Left ventricle myocardium inferior (tissue), 1 donor: ENCODE measurements at regions not wholly inside any gene's neighbourhood (a gene's known extent, or its start where the extent isn't known, plus 50 kb on each side); places are given as distances from the start of the nearest gene placed in this dataset.

Experiments used
- DNase-seq: peaks from one replicate; pipeline ENCODE4 v3.0.0-alpha.2; 2020
- H3K27ac ChIP-seq: fragments of 200-600 bp; replicated peaks from 2 replicates; pipeline ENCODE4 v1.8.0; 2021
- H3K27me3 ChIP-seq: fragments of 200-600 bp; 2 replicates; pipeline ENCODE4 v1.8.0; 2021; ENCODE audit warnings: low read depth
- H3K36me3 ChIP-seq: fragments of 200-600 bp; 2 replicates; pipeline ENCODE4 v1.8.0; 2021
- H3K4me1 ChIP-seq: fragments of 200-600 bp; 2 replicates; pipeline ENCODE4 v1.8.0; 2021
- H3K4me3 ChIP-seq: fragments of 200-600 bp; 2 replicates; pipeline ENCODE4 v1.8.0; 2021; ENCODE audit warnings: mild to moderate bottlenecking, moderate library complexity
- H3K9me3 ChIP-seq: fragments of 200-600 bp; replicated peaks from 2 replicates; pipeline ENCODE4 v1.8.0; 2021
- CTCF ChIP-seq: fragments of 200-600 bp; IDR thresholded peaks from 2 replicates; pipeline ENCODE4 v1.8.0; 2021; ENCODE audit warnings: antibody characterized with exemption, mild to moderate bottlenecking, borderline replicate concordance
- intact Hi-C: fragments of 100-400 bp; cut with micrococcal nuclease; formaldehyde crosslinking; loops from one replicate; pipeline ENCODE4 v1.11.0; 2022
- donor health status: DM: no; HTN: yes; CAD: no; lungs with severe emphysema.

GRCh38 chr3:9301091-9301490 lies 51.6 kb upstream of the SRGAP3 start:
- intact Hi-C loops = loop anchor here (5.0 kb wide), 1 partner anchor 234 kb away; no protein-coding TSS in a partner anchor
- H3K27me3 ChIP-seq = no peaks in the 10 kb centered on the region
- DNase-seq = no peak
- no peak for TF ChIP-seq CTCF
- peaks cover 5% of the 10 kb centered on the region for H3K4me1 ChIP-seq
- H3K4me3 ChIP-seq = no peak overlapping the region
- H3K27ac ChIP-seq = no peak overlapping the region
- H3K36me3 ChIP-seq = no peaks in the 10 kb centered on the region
- no peaks in the 10 kb centered on the region for H3K9me3 ChIP-seq

- no peaks in the 10 kb centered on the region for H3K27me3 ChIP-seq
- H3K9me3 ChIP-seq = no peaks in the 10 kb centered on the region
- H3K36me3 ChIP-seq = no peaks in the 10 kb centered on the region
- no peak for DNase-seq
- no peak overlapping the region for H3K27ac ChIP-seq
- no peak overlapping the region for H3K4me3 ChIP-seq
- no peak for TF ChIP-seq CTCF
- peaks cover 5% of the 10 kb centered on the region for H3K4me1 ChIP-seq
- intact Hi-C loops = loop anchor here (1.0 to 5.0 kb wide), 2 partner anchors 234 to 330 kb away; no protein-coding TSS in a partner anchor
Observed at GRCh38 chr3:9301798-9302197, 52.4 kb upstream of the SRGAP3 start.

GRCh38 chr3:9302425-9303181 lies 53.2 kb upstream of the SRGAP3 start:
- no peaks in the 10 kb centered on the region for H3K36me3 ChIP-seq
- peak; percentile 72 for DNase-seq
- no peaks in the 10 kb centered on the region for H3K27me3 ChIP-seq
- H3K4me1 ChIP-seq = peaks cover 5% of the 10 kb centered on the region
- no peak overlapping the region for H3K27ac ChIP-seq
- TF ChIP-seq CTCF = peak; percentile 92
- no peaks in the 10 kb centered on the region for H3K9me3 ChIP-seq
- intact Hi-C loops = loop anchor here (1.0 to 5.0 kb wide), 2 partner anchors 235 to 331 kb away; no protein-coding TSS in a partner anchor
- peak overlapping the region; percentile 53 for H3K4me3 ChIP-seq

- Histone ChIP-seq H3K4me3 (no peak overlapping the region), H3K36me3 (no peaks in the 10 kb centered on the region), H3K27me3 (no peaks in the 10 kb centered on the region), H3K4me1 (no peaks in the 10 kb centered on the region), H3K27ac (no peak overlapping the region), H3K9me3 (no peaks in the 10 kb centered on the region)
- no peak for TF ChIP-seq CTCF
- no peak for DNase-seq
- intact Hi-C loops = no loop called here
Observed at GRCh38 chr3:9308298-9308990, 54.4 kb upstream of the THUMPD3 start.

GRCh38 chr3:9310043-9310442 lies 52.8 kb upstream of the THUMPD3 start:
- H3K36me3 ChIP-seq = no peaks in the 10 kb centered on the region
- TF ChIP-seq CTCF = no peak
- intact Hi-C loops = no loop called here
- H3K4me1 ChIP-seq = peaks cover 7% of the 10 kb centered on the region
- H3K4me3 ChIP-seq = no peak overlapping the region
- no peaks in the 10 kb centered on the region for H3K27me3 ChIP-seq
- H3K27ac ChIP-seq = no peak overlapping the region
- no peak for DNase-seq
- H3K9me3 ChIP-seq = no peaks in the 10 kb centered on the region
